ENCODE measurements at regions not wholly inside any gene's neighbourhood (a gene's known extent, or its start where the extent isn't known, plus 50 kb on each side); places are given as distances from the start of the nearest gene placed in this dataset.

DNA sequence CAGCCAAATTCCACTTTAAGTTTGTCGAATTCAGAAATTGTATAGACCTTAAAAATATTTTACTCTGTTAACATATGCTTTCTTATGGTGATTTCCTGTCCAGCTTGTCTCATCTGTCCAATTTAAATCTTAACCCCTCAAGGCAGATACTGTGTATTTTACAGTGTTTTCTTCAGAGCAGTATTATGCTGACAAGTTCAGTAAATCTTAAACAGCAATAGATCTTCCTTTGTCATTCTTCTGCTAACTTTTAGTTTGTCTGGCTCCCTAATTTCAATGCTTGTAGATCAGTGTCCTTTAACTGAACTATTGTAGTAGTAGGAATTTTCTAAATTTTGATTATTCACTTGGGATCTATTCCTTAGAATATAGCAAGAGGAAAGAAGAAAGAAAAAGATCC is 52.8 kb upstream of the MEIS1 start:
- TF ChIP-seq, protein P1, sequence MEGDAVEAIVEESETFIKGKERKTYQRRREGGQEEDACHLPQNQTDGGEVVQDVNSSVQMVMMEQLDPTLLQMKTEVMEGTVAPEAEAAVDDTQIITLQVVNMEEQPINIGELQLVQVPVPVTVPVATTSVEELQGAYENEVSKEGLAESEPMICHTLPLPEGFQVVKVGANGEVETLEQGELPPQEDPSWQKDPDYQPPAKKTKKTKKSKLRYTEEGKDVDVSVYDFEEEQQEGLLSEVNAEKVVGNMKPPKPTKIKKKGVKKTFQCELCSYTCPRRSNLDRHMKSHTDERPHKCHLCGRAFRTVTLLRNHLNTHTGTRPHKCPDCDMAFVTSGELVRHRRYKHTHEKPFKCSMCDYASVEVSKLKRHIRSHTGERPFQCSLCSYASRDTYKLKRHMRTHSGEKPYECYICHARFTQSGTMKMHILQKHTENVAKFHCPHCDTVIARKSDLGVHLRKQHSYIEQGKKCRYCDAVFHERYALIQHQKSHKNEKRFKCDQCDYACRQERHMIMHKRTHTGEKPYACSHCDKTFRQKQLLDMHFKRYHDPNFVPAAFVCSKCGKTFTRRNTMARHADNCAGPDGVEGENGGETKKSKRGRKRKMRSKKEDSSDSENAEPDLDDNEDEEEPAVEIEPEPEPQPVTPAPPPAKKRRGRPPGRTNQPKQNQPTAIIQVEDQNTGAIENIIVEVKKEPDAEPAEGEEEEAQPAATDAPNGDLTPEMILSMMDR (IDR thresholded peaks at IDR 0.05; ENCODE audit: borderline replicate concordance, insufficient read depth, low read depth, low read length) = no peak
- no peak overlapping the region for H3K4me3 ChIP-seq (ENCODE audit: low read depth, low read length)

DNA sequence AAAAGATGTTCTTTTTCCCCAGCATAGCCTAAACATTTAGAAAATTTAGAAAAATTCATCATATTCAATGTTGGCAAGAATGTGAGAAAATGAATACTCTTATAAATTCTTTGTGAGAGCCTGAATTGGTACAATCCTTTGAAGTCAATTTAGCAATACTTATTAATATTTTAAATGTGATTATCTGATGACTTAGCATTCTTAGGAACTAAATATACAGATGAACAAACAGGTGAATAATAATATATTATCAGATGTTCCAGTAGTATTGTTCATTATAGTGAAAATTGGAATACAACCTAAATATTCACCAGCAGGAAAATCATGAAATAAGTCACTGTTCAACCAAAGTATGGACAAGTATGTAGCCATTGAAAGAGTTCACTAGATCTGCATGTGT is 55.5 kb upstream of the MEIS1 start:
- H3K4me3 ChIP-seq (ENCODE audit: low read depth, low read length) = no peak overlapping the region
- TF ChIP-seq, protein P1 (IDR thresholded peaks at IDR 0.05; ENCODE audit: borderline replicate concordance, insufficient read depth, low read depth, low read length) = no peak

DNA sequence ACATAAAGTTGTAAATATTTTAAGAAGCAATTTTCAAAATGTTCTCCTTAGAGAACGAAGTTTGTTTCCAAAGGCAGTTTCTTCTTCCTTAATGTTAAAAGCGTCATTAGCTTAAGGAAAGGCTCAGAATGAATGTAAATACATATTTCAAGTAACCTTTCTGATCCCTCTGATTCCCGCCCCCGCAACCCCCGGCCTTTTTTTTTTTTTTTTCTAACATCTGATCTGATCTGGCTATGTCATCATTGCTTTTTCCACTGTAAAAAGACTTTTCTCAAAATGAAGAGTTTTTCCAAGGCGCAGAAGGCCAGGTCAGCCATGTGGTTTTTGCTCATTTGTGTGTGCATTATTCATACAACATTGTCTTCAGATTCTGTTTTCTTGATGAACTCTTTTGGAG is 57.1 kb upstream of the MEIS1 start:
- H3K4me3 ChIP-seq (ENCODE audit: low read depth, low read length) = no peak overlapping the region
- TF ChIP-seq, protein P1 (IDR thresholded peaks at IDR 0.05; ENCODE audit: borderline replicate concordance, insufficient read depth, low read depth, low read length) = no peak

DNA sequence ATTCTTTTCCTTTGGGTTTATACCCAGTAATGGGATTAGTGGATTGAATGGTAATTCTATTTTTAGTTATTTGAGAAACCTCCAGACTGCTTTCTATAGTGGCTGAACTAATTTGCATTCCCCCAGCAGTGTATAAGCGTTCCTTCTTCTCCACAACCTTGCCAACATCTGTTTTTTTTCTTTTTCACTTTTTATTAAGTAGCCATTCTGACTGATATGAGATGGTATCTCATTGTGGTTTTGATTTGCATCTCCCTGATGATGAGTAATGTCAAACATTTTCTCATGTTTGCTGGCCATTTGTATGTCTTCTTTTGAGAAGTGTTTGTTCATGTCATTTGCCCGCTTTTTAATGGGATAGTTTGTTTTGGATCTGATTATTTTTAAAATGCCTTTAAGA is 64.1 kb upstream of the MEIS1 start:
- H3K4me3 ChIP-seq (ENCODE audit: low read depth, low read length) = no peak overlapping the region
- TF ChIP-seq, protein P1 (IDR thresholded peaks at IDR 0.05; ENCODE audit: borderline replicate concordance, insufficient read depth, low read depth, low read length) = no peak

DNA sequence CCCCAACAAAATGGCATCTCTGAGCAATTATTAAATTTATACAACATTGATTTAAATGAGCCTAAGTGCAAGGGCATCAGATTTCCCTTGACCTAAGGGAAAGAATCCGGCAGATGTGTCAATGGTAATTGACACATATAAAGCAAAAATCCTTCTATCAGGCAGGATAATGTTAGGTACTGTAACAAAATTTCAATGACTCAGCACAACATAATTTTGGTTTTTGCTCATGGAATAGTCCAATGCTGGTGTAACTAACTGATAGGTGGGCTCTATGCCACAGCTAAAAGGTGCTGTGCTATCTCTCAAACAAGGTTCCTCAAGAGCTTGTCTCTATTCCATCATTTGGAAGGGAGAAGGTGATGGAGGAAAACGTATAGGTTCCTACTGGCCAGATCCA is 68.3 kb upstream of the MEIS1 start:
- TF ChIP-seq, protein P1 (IDR thresholded peaks at IDR 0.05; ENCODE audit: borderline replicate concordance, insufficient read depth, low read depth, low read length) = no peak
- no peak overlapping the region for H3K4me3 ChIP-seq (ENCODE audit: low read depth, low read length)

DNA sequence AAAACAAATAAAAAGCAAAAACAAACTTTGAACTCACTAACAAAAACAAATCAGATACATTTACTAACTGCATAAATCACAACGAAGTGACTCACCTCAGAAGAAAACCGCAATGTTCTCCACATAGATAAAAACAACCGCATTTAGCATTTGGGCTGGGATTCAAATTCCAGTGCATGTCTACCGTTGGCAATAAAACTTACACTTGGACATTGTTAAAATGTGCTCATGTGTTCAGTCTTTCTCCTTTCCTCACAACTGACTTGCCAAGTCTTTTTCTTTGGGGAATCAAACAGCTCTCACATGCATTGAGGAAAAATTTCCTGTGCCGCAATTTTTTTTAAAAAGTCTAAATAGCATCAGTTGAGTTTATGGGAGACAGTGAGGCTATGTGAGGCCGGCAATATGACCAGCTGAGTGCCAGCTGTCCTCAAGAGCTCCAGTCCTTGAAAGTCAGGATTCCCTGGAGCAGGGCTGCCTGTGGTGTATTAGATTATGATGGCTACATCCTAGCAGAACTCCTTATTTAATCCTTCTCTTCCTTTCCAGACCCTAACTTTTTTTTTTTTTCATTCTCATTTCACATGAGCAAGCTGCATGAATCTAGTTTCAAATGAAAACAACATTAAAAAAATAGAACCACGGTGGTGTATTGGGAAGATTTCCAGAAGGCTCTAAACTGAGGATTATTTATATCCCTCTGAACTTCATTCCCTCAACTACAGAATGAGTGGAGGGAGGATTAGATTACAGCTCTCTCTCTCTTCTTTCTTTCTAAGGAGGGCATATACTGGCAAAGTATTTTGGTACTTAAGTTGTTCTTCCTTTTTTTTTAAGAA is 70.2 kb upstream of the MEIS1 start:
- no peak overlapping the region for H3K4me3 ChIP-seq (ENCODE audit: low read depth, low read length)
- TF ChIP-seq, protein P1 (IDR thresholded peaks at IDR 0.05; ENCODE audit: borderline replicate concordance, insufficient read depth, low read depth, low read length) = no peak

DNA sequence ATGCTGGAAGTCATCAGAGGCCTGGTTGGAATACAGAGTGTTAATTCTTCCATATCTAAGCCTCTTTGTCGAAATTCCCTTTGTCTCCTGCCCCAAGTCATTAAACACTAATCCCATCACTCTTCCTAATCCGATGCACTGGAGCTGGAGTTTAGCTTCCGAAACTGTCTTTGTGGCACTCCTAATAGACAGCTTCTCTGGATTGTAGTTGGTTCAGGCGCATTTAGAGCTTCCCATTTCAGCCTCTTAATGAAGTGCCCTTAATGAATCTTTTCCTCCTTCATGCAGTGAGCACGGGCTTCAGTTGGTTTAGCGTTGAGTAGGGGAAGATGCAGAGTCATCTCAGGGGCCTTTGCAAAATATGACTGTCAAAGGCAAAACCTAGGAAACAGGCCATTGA is 72.2 kb upstream of the MEIS1 start:
- no peak overlapping the region for H3K4me3 ChIP-seq (ENCODE audit: low read depth, low read length)
- TF ChIP-seq, protein P1 (IDR thresholded peaks at IDR 0.05; ENCODE audit: borderline replicate concordance, insufficient read depth, low read depth, low read length) = no peak
